Renal cortex interstitium (tissue), 11 donors: ENCODE measurements at regions not wholly inside any gene's neighbourhood (a gene's known extent, or its start where the extent isn't known, plus 50 kb on each side); places are given as distances from the start of the nearest gene placed in this dataset.

Source experiments
- DNase-seq, 11 donors: peaks; one replicate each; pipeline ENCODE4 v3.0.0-alpha.2; 2013; ENCODE audit warnings: low read depth in 9 of 11, low spot score in 4 of 11; ENCODE audit errors: extremely low read depth in 1 of 11

- DNase-seq, result no peak
Measured at GRCh38 chr20:48171071-48171470, 385.8 kb upstream of the SULF2 start.

GRCh38 chr20:48170625-48171024 lies 385.3 kb upstream of the SULF2 start:
- no peak for DNase-seq

GRCh38 chr20:48169650-48170225 lies 384.5 kb upstream of the SULF2 start:
- DNase-seq, result no peak

GRCh38 chr20:48166082-48166835 lies 381.0 kb upstream of the SULF2 start:
- no peak for DNase-seq

- no peak for DNase-seq
Measured at GRCh38 chr20:48165401-48165685, 380.1 kb upstream of the SULF2 start.

- no peak for DNase-seq
Measured at GRCh38 chr20:48164566-48165400, 379.5 kb upstream of the SULF2 start.

- DNase-seq, result no peak
Measured at GRCh38 chr20:48164034-48164433, 378.8 kb upstream of the SULF2 start.

GRCh38 chr20:48163505-48163904 lies 378.2 kb upstream of the SULF2 start:
- no peak for DNase-seq

GRCh38 chr20:48162621-48163020 lies 377.3 kb upstream of the SULF2 start:
- no peak for DNase-seq

- DNase-seq, result no peak
Measured at GRCh38 chr20:48159145-48160008, 374.1 kb upstream of the SULF2 start.

GRCh38 chr20:48158014-48158413 lies 372.7 kb upstream of the SULF2 start:
- DNase-seq, result no peak

GRCh38 chr20:48156951-48157700 lies 371.8 kb upstream of the SULF2 start:
- DNase-seq, result no peak

- no peak for DNase-seq
Measured at GRCh38 chr20:48156521-48156920, 371.2 kb upstream of the SULF2 start.

- DNase-seq, result no peak
Measured at GRCh38 chr20:48155268-48155667, 370.0 kb upstream of the SULF2 start.

- DNase-seq, result no peak
Measured at GRCh38 chr20:48154040-48154765, 368.9 kb upstream of the SULF2 start.

GRCh38 chr20:48153523-48153922 lies 368.2 kb upstream of the SULF2 start:
- DNase-seq, result peak in 3 of 11 donors; percentile 22 to 39 (median 31)

- DNase-seq, result no peak
Measured at GRCh38 chr20:48153103-48153502, 367.8 kb upstream of the SULF2 start.

GRCh38 chr20:48150568-48150967 lies 365.3 kb upstream of the SULF2 start:
- no peak for DNase-seq
